Muscle of back (tissue), 3 donors: ENCODE measurements at regions not wholly inside any gene's neighbourhood (a gene's known extent, or its start where the extent isn't known, plus 50 kb on each side); places are given as distances from the start of the nearest gene placed in this dataset.

ENCODE experiments used
- DNase-seq, 3 donors: peaks; one replicate each; pipeline versions ENCODE4 v3.0.0 to v3.0.0-alpha.2; 2013

DNA sequence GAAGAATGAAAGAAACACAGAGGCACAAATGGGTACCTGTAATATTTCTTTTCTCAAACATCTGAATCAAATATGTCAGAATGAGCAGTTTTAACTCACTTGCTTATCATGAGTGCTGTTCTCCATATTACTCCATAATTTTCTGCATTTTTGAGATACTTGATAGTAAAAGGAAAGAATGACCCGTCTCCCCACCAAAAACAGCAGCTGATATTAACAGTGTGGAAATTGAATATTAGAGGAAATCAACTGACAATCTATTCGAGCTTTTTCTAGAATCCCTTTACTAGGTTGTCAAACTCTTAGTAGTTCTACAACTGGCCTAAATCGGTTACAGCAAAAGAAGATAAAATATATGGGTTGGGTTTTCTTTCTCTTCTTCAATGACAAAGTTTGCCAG, 49.9 kb upstream of the HELT start:
- DNase-seq: no peak
